B cell (primary cell): ENCODE measurements at regions not wholly inside any gene's neighbourhood (a gene's known extent, or its start where the extent isn't known, plus 50 kb on each side); places are given as distances from the start of the nearest gene placed in this dataset.

Experiments
- CTCF ChIP-seq: fragments of 200-600 bp; IDR thresholded peaks from one replicate; pipeline ENCODE4 v1.8.0; 2022; ENCODE audit warnings: antibody characterized with exemption, mild to moderate bottlenecking
- EZH2 ChIP-seq: IDR thresholded peaks from 2 replicates; pipeline ENCODE4 v1.6.1; 2012; ENCODE audit warnings: borderline replicate concordance, low read depth, mild to moderate bottlenecking, moderate library complexity, low read length; ENCODE audit not compliant: insufficient read depth, poor library complexity, severe bottlenecking

DNA sequence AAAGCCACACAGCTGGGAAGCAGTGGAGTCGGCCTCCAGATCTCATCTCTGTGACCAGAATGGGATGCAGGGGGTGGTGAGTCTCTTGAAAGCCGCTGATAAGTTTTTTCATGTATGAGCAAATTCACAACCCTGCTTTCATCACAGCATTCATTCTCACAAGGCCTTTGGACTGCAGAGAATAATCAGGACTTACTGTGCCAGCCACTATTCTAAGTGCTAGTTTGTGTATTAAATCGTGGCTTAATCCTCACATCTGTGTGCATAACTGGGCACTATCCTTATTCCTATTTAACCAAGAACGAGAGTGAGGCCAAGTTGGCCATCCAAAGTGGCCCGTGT is 64.2 kb upstream of the POLG start:
- TF ChIP-seq CTCF (no peak), EZH2 (no peak)
